ENCODE measurements at regions not wholly inside any gene's neighbourhood (a gene's known extent, or its start where the extent isn't known, plus 50 kb on each side); places are given as distances from the start of the nearest gene placed in this dataset.
A peak's percentile ranks its signal among the peaks of the same experiment; 100 is the strongest.

- no peak overlapping the region for H3K4me3 ChIP-seq (ENCODE audit: low read depth, low read length)
- TF ChIP-seq CTCF (conservative IDR thresholded peaks at IDR 0.05; ENCODE audit: low read depth, low read length): no peak
- DNase-seq (ENCODE audit: low read depth): peak; percentile 86
These were observed 160.6 kb upstream of the SYT1 start for GRCh38 chr12:78703820-78704525.

- no peak for TF ChIP-seq CTCF (conservative IDR thresholded peaks at IDR 0.05; ENCODE audit: low read depth, low read length)
- DNase-seq (ENCODE audit: low read depth): no peak
- no peak overlapping the region for H3K4me3 ChIP-seq (ENCODE audit: low read depth, low read length)
These were observed 152.6 kb upstream of the SYT1 start for GRCh38 chr12:78711954-78712353.

- no peak for DNase-seq (ENCODE audit: low read depth)
- TF ChIP-seq CTCF (conservative IDR thresholded peaks at IDR 0.05; ENCODE audit: low read depth, low read length): no peak
- no peak overlapping the region for H3K4me3 ChIP-seq (ENCODE audit: low read depth, low read length)
These were observed 151.6 kb upstream of the SYT1 start for GRCh38 chr12:78712834-78713481.

- no peak for DNase-seq (ENCODE audit: low read depth)
- no peak overlapping the region for H3K4me3 ChIP-seq (ENCODE audit: low read depth, low read length)
- TF ChIP-seq CTCF (conservative IDR thresholded peaks at IDR 0.05; ENCODE audit: low read depth, low read length): no peak
These were observed 144.9 kb upstream of the SYT1 start for GRCh38 chr12:78719721-78720120.

GRCh38 chr12:78721906-78722305 is 142.7 kb upstream of the SYT1 start:
- no peak for TF ChIP-seq CTCF (conservative IDR thresholded peaks at IDR 0.05; ENCODE audit: low read depth, low read length)
- DNase-seq (ENCODE audit: low read depth): no peak
- no peak overlapping the region for H3K4me3 ChIP-seq (ENCODE audit: low read depth, low read length)

GRCh38 chr12:78725033-78725432 is 139.5 kb upstream of the SYT1 start:
- no peak for DNase-seq (ENCODE audit: low read depth)
- H3K4me3 ChIP-seq (ENCODE audit: low read depth, low read length): no peak overlapping the region
- TF ChIP-seq CTCF (conservative IDR thresholded peaks at IDR 0.05; ENCODE audit: low read depth, low read length): no peak
